Astrocyte of the spinal cord (primary cell): ENCODE measurements at regions not wholly inside any gene's neighbourhood (a gene's known extent, or its start where the extent isn't known, plus 50 kb on each side); places are given as distances from the start of the nearest gene placed in this dataset.

Source experiments
- DNase-seq: peaks from one replicate; pipeline ENCODE4 v3.0.0; 2011; ENCODE audit warnings: low read depth, low spot score
- H3K4me3 ChIP-seq: 2 replicates; pipeline ENCODE4 v1.5.1; 2011; ENCODE audit warnings: low read depth, mild to moderate bottlenecking, low read length, moderate library complexity
- CTCF ChIP-seq: IDR thresholded peaks from 2 replicates; pipeline ENCODE4 v1.5.1; 2012; ENCODE audit warnings: low read depth, mild to moderate bottlenecking, low read length, inconsistent platforms
- in situ Hi-C: cut with HindIII; loops from 2 replicates; pipeline ENCODE4 v1.10.0; 2017; ENCODE audit warnings: low sequenced_read_pairs

GRCh38 chr1:215453440-215453839, 113.7 kb upstream of the KCTD3 start:
- no peak for DNase-seq
- in situ Hi-C loops = no loop called here
- TF ChIP-seq CTCF = no peak
- no peak overlapping the region for H3K4me3 ChIP-seq

GRCh38 chr1:215457213-215457612, 109.9 kb upstream of the KCTD3 start:
- DNase-seq = no peak
- in situ Hi-C loops = no loop called here
- no peak for TF ChIP-seq CTCF
- H3K4me3 ChIP-seq = no peak overlapping the region

- in situ Hi-C loops = no loop called here
- H3K4me3 ChIP-seq = no peak overlapping the region
- peak; percentile 41 for DNase-seq
- TF ChIP-seq CTCF = no peak
Measured at GRCh38 chr1:215458104-215458503, 109.0 kb upstream of the KCTD3 start.

- TF ChIP-seq CTCF = no peak
- H3K4me3 ChIP-seq = no peak overlapping the region
- in situ Hi-C loops = no loop called here
- DNase-seq = no peak
Measured at GRCh38 chr1:215458562-215458961, 108.5 kb upstream of the KCTD3 start.

- H3K4me3 ChIP-seq = no peak overlapping the region
- DNase-seq = no peak
- TF ChIP-seq CTCF = no peak
- in situ Hi-C loops = no loop called here
Measured at GRCh38 chr1:215459136-215459535, 108.0 kb upstream of the KCTD3 start.

- in situ Hi-C loops = no loop called here
- TF ChIP-seq CTCF = no peak
- DNase-seq = no peak
- no peak overlapping the region for H3K4me3 ChIP-seq
Measured at GRCh38 chr1:215466361-215466760, 100.7 kb upstream of the KCTD3 start.

- in situ Hi-C loops = no loop called here
- no peak for TF ChIP-seq CTCF
- no peak for DNase-seq
- H3K4me3 ChIP-seq = no peak overlapping the region
Measured at GRCh38 chr1:215471463-215471862, 95.6 kb upstream of the KCTD3 start.
